Breast epithelium (tissue), 4 donors: ENCODE measurements at regions not wholly inside any gene's neighbourhood (a gene's known extent, or its start where the extent isn't known, plus 50 kb on each side); places are given as distances from the start of the nearest gene placed in this dataset.

Experiments
- DNase-seq, 2 donors: peaks; one replicate each; pipeline ENCODE4 v3.0.0-alpha.2; 2019; ENCODE audit warnings: low spot score in 2 of 2
- H3K27ac ChIP-seq, 2 donors: fragments of 200-600 bp; sonication (generic) in 1 of 2; one replicate each; pipeline ENCODE4 v1.5.1; 2016 to 2019; ENCODE audit warnings: mild to moderate bottlenecking in 1 of 2
- H3K27me3 ChIP-seq, 2 donors: fragments of 200-600 bp; sonication (generic) in 1 of 2; one replicate each; pipeline versions ENCODE4 v1.5.1 to v1.6.0; 2017 to 2019; ENCODE audit warnings: control low read depth in 1 of 2, mild to moderate bottlenecking in 1 of 2
- H3K36me3 ChIP-seq: fragments of 200-600 bp; one replicate; pipeline ENCODE4 v1.5.1; 2019
- H3K4me1 ChIP-seq, 2 donors: fragments of 200-600 bp; sonication (generic); one replicate each; pipeline ENCODE4 v1.5.1; 2016 to 2019; ENCODE audit warnings: control low read depth in 1 of 2
- H3K4me3 ChIP-seq, 3 donors: fragments of 200-600 bp; sonication (generic); 1 replicate in 2 of 3; 2 replicates in 1 of 3; pipeline ENCODE4 v1.5.1; 2016 to 2019; ENCODE audit warnings: mild to moderate bottlenecking in 3 of 3, moderate library complexity in 2 of 3
- H3K9me3 ChIP-seq, 2 donors: fragments of 200-600 bp; sonication (generic) in 1 of 2; one replicate each; pipeline ENCODE4 v1.5.1; 2016 to 2019; ENCODE audit warnings: control low read depth in 1 of 2
- POLR2A ChIP-seq: fragments of 450-650 bp; IDR thresholded peaks from one replicate; pipeline ENCODE4 v1.6.1; 2016; ENCODE audit warnings: antibody characterized with exemption, mild to moderate bottlenecking, moderate library complexity
- POLR2AphosphoS5 ChIP-seq, 3 donors: sonication (generic); formaldehyde crosslinking; IDR thresholded peaks; one replicate each; pipeline ENCODE4 v1.6.1; 2017; ENCODE audit warnings: antibody characterized with exemption in 3 of 3
- intact Hi-C: fragments of 100-400 bp; cut with DNase I; formaldehyde crosslinking; loops from one replicate; pipeline ENCODE4 v1.15.1; 2023; ENCODE audit warnings: low total_unique reads
- TF ChIP-seq, protein P1 (sequence below), 3 donors: fragments of 450-650 bp; IDR thresholded peaks; one replicate each; pipeline ENCODE4 v1.5.1; 2016 to 2017; ENCODE audit warnings: antibody characterized with exemption in 3 of 3, mild to moderate bottlenecking in 3 of 3, moderate library complexity in 3 of 3

GRCh38 chr5:164449460-164449859 lies 944.0 kb downstream of the MAT2B start:
- TF ChIP-seq POLR2A, result no peak
- TF ChIP-seq, protein P1, sequence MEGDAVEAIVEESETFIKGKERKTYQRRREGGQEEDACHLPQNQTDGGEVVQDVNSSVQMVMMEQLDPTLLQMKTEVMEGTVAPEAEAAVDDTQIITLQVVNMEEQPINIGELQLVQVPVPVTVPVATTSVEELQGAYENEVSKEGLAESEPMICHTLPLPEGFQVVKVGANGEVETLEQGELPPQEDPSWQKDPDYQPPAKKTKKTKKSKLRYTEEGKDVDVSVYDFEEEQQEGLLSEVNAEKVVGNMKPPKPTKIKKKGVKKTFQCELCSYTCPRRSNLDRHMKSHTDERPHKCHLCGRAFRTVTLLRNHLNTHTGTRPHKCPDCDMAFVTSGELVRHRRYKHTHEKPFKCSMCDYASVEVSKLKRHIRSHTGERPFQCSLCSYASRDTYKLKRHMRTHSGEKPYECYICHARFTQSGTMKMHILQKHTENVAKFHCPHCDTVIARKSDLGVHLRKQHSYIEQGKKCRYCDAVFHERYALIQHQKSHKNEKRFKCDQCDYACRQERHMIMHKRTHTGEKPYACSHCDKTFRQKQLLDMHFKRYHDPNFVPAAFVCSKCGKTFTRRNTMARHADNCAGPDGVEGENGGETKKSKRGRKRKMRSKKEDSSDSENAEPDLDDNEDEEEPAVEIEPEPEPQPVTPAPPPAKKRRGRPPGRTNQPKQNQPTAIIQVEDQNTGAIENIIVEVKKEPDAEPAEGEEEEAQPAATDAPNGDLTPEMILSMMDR (IDR thresholded peaks at IDR 0.05), result no peak
- Histone ChIP-seq H3K4me3 (no peak overlapping the region), H3K27me3 (no peaks in the 10 kb centered on the region), H3K36me3 (no peaks in the 10 kb centered on the region), H3K9me3 (no peaks in the 10 kb centered on the region), H3K4me1 (no peaks in the 10 kb centered on the region), H3K27ac (no peak overlapping the region)
- DNase-seq, result no peak
- intact Hi-C loops, result no loop called here

- Histone ChIP-seq H3K27me3 (no peaks in the 10 kb centered on the region), H3K27ac (no peak overlapping the region), H3K4me1 (no peaks in the 10 kb centered on the region), H3K4me3 (no peak overlapping the region), H3K9me3 (no peaks in the 10 kb centered on the region), H3K36me3 (no peaks in the 10 kb centered on the region)
- intact Hi-C loops, result no loop called here
- TF ChIP-seq, protein P1 (IDR thresholded peaks at IDR 0.05), result no peak
- TF ChIP-seq POLR2AphosphoS5 (IDR thresholded peaks at IDR 0.05), result no peak
- TF ChIP-seq POLR2A, result no peak
- no peak for DNase-seq
These were observed 960.6 kb downstream of the MAT2B start for GRCh38 chr5:164466033-164466432.

GRCh38 chr5:164470312-164470711 lies 964.9 kb downstream of the MAT2B start:
- no peak for DNase-seq
- TF ChIP-seq, protein P1 (IDR thresholded peaks at IDR 0.05), result no peak
- no peak for TF ChIP-seq POLR2AphosphoS5 (IDR thresholded peaks at IDR 0.05)
- TF ChIP-seq POLR2A, result no peak
- Histone ChIP-seq H3K27me3 (no peaks in the 10 kb centered on the region), H3K9me3 (no peaks in the 10 kb centered on the region), H3K4me1 (no peaks in the 10 kb centered on the region), H3K27ac (no peak overlapping the region), H3K4me3 (no peak overlapping the region), H3K36me3 (no peaks in the 10 kb centered on the region)
- intact Hi-C loops, result no loop called here

- no peaks in the 10 kb centered on the region for H3K4me1 ChIP-seq
- H3K27ac ChIP-seq, result no peak overlapping the region
- no peaks in the 10 kb centered on the region for H3K27me3 ChIP-seq
- TF ChIP-seq POLR2AphosphoS5 (IDR thresholded peaks at IDR 0.05), result no peak
- TF ChIP-seq POLR2A, result no peak
- TF ChIP-seq, protein P1 (IDR thresholded peaks at IDR 0.05), result no peak
- DNase-seq, result no peak
- no peak overlapping the region for H3K4me3 ChIP-seq
- intact Hi-C loops, result no loop called here
- H3K36me3 ChIP-seq, result no peaks in the 10 kb centered on the region
- H3K9me3 ChIP-seq, result no peaks in the 10 kb centered on the region
These were observed 966.7 kb downstream of the MAT2B start for GRCh38 chr5:164472165-164472564.

DNA sequence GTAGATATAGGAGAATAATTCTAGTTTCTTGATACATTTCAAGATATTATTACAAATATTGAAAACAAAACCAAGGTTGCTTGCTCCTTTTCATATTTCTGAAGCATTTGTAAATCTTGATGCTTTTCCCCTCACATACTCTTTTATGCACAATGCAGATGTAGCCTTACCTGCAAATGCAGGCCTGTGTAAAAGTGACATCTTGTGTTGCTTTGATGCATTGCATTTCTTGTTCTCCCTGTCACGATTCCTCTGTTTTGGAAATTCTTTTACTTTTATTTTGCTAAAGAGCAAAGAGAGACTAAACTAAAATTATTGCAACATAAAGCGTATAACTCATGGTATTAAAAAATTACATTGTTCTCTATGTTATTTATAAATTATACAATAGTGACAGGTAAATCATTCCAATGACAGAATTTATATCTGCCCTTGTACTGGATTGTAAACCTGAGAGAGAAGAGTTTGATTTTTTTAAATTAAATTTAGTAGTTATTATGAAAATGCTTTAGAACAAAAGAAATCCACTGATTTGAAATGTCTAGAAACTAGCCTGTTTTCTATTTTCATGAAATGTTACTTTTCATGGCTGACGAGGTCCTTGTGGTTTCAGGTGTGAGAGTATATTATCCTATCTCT lies 970.0 kb downstream of the MAT2B start:
- no peaks in the 10 kb centered on the region for H3K27me3 ChIP-seq
- no peak for TF ChIP-seq POLR2AphosphoS5 (IDR thresholded peaks at IDR 0.05)
- TF ChIP-seq POLR2A, result no peak
- TF ChIP-seq, protein P1 (IDR thresholded peaks at IDR 0.05), result no peak
- H3K4me1 ChIP-seq, result no peaks in the 10 kb centered on the region
- intact Hi-C loops, result no loop called here
- no peak overlapping the region for H3K4me3 ChIP-seq
- no peak for DNase-seq
- no peaks in the 10 kb centered on the region for H3K9me3 ChIP-seq
- H3K36me3 ChIP-seq, result no peaks in the 10 kb centered on the region
- H3K27ac ChIP-seq, result no peak overlapping the region
